SK-MEL-5 (cell line): ENCODE measurements at regions not wholly inside any gene's neighbourhood (a gene's known extent, or its start where the extent isn't known, plus 50 kb on each side); places are given as distances from the start of the nearest gene placed in this dataset.
A peak's percentile ranks its signal among the peaks of the same experiment; 100 is the strongest.

Experiments
- DNase-seq: peaks from one replicate; pipeline ENCODE4 v3.0.0-alpha.2; 2016; ENCODE audit warnings: low read depth, low spot score
- in situ Hi-C: cut with HindIII; loops from 2 replicates; pipeline ENCODE4 v1.10.0; 2016; ENCODE audit warnings: low sequenced_read_pairs, high pct_unique_total_duplicates, low pct_unique_long_range_greater_than_20kb

DNA sequence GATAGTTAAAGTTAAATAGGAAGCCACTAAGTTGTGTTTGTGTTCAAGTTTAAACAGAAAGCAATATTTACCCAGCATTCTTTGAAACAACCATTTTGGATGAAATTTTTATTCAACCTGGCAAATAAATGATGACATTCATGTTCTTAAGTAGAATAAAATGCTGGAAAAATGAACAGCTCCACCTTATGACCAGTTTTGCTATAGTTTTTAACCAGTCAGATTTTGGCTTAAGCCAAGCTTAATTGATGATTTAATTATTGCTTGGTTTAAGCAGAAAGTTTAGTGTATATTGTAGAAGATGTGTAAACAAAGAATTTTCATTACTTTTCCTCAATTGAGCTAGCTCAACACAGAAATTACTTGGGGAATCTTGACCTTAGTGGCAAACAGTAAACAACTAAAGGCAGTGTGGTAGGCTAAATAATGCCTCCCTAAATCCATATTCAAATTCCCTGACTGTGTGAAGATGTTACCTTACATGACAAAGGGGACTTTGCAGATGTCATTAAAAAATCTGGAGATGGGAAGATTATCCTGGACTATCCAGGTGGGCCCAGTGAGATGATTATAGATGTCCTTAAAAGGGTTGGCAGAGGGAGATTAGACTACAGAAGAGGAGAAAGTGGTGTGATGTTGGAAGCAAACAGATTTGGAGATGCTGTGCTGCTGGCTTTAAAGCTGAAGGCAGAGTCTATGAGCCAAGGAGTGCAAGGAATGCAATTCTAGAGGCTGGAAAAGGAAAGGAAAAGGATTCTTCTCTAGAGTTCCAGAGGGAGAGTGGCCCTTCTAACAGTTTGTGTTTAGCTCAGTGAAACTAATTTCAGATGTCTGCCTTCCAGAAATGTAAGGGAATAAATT, 448.6 kb upstream of the GOLIM4 start:
- no peak for DNase-seq
- in situ Hi-C loops: no loop called here

DNA sequence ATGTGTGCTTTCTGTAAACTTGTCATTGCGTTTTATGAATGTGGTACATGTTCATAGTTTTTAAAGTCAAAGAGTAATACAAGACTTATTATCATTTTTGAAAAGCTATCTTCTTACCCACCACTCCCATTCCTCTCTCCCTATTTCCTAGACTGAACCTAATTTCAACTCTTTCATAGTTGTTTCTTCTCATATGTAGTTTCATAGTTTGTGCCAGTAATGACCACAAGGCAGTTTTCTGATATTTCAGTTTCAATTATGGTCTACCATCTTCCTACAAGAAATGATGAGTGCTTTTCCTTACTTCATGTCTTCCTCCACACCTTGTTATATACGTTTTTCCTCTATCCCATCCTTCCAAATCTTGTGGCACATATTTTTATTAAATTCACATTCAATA, 445.0 kb upstream of the GOLIM4 start:
- in situ Hi-C loops: no loop called here
- DNase-seq: no peak

DNA sequence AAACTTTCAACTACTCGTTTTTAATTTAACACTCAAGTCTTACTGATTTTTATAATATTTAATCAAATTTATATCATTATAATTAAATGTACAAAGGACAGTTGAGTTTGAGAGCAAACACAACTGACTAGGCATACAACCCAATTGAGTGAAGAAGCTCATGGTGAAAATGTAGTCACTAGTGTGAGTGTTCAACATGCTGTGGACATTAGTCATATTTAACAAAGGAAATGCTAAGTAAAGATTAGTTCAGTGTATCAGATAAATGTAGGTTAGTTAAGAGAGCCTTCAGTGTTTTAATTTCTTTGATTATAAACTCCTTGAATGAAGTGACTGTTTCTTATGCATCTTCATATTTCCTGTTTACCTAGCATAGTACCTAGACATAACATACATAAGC, 444.2 kb upstream of the GOLIM4 start:
- in situ Hi-C loops: no loop called here
- no peak for DNase-seq

DNA sequence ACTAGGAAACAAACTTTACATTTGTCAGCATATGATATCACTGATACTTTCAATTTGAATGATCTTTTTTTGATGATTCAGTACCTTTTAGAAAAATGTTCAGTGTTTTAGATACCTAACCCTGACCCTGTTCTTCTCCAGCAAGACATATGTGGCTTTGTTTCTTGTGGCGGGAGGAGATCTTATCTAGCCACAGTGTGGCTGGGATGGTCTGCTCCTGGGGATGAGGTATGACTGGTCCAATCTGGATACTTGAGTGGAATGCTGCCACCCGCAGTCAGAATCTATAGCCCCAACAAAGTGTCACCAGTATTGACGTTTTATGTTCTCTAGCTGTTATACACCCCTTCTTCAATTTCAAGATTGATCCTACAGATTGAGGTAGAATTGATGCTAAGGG, 439.0 kb upstream of the GOLIM4 start:
- DNase-seq: no peak

DNA sequence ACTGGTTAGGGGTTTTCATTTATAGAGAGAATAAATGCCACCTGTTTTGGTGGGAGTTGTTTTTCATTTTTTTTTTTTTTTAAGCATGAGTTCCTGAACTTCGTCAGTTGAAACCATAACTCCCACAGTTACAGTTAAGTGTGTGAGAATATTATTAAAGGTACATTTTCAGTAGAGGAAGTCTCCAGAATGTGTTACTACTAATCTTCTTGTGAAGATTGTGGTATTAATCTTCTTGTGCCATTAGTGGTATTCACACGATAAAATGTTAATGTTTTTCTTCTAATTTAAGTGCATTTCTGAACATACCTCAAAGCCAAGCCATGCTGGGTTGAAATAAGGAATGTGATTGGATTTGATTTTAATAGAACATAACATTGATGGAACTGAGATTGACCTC, 437.9 kb upstream of the GOLIM4 start:
- no peak for DNase-seq
- in situ Hi-C loops: no loop called here

More for the DNA sequence above, 439.0 kb upstream of the GOLIM4 start:
- in situ Hi-C loops: no loop called here

DNA sequence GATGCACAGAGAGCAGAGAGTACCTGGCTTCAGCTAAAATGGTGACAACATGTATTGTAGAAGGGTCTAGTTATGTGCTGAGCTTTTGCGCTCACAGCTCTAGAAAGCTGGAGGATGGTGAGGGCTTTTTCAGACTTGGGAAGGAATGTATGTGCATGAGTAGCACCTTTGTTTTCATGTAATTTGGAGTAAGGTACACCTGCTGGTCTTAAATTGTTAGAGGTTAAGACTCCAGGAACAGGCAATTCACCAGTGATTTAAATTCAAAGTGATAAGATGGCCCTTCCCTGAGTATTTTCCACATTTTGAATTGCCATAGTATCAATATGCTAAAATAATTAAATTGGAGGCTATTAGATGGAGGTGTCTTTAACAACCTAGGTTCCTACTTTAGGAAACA, 436.4 kb upstream of the GOLIM4 start:
- no peak for DNase-seq
- in situ Hi-C loops: no loop called here

DNA sequence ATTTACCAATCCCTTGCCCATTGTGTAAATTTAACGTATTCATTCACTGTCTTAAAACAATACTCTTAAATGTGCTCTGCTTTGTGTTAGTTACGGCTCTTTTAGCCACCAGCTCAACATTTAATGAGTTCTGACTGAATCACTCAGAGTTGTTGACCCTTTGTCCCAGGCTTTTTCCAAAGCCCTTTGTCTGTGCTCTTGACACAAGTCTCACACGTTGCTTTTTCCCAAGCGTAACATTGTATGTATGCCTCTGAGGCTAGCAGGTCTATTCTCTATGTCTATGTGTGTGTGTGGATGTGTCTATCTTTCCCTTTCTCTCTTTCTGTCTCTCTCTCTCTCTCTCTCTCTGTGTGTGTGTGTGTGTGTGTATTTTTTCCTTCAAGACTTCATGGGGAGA, 435.4 kb upstream of the GOLIM4 start:
- in situ Hi-C loops: no loop called here
- DNase-seq: no peak

DNA sequence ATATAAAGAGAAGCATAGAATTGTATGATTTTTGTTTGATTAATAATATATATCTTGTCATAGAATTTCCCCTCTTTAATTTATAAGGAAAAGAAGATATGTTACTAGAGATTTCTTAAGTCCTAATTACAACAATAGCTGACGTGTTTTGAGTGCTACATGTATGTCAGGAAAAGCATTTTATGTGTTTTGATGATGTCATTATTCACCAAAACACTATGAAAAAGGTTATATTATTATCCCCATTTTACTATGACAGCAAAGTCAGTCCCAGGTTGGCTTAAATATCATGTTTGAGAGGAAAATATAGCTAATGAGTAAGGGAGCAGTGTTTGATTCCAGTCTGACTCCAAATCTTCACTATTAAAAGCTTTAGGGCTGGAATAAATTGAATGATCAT, 428.4 kb upstream of the GOLIM4 start:
- in situ Hi-C loops: no loop called here
- no peak for DNase-seq

DNA sequence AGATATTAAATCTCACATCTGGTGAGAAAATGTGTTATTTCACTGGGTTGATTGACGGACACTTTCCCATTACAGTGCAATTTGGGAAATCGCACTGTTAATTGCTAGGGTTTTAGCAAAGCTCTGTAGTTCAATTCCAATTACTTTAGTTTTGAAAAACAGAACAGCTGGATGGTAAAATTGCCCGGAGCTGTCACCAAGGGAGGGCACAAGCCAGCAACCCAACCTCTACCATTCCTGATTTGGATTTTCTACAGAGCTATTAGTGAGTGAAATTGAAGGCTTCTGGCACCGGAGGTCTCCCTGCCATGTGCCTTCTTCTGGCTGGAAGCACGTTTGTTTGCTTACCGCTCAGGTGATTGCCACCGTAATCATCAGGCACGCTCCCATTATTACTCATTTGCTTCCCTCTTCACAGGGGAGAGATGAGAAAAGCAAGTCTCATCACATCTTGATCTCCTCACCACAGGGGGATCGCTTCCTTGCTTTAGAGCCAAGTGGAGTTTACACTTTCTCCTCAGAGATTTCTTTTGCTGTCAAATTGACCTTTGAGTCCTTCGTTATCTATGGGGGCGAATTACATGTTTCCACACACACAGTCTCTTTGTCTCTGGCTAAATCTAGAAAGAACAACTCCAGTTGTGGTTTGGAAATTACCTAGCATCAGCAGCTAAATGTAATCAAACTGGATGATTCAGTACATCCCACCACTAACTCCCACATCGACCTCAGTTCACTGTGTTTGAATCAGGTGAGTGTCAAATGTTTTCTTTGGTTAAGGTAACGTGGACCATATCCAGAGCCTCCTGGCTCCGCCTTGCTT, 421.7 kb upstream of the GOLIM4 start:
- DNase-seq: no peak
- in situ Hi-C loops: no loop called here

DNA sequence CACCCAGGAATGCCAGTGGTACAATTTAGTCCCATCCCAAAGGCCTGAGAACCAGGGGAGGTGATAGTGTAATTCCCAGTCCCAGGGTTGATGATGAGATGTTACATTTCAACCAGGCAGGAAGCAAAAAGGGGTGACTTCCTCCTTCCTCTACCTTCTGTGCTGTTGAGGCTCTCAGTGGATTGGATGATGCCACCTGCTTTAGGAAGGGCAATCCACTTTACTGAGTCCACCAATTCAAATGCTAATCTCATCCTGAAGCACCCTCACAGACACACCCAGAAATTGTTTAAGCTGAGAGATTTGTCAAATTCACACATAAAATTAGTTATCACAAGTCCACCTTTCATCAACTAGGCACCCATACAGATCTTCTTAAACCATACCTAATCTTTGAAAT, 418.5 kb upstream of the GOLIM4 start:
- in situ Hi-C loops: no loop called here
- DNase-seq: no peak

DNA sequence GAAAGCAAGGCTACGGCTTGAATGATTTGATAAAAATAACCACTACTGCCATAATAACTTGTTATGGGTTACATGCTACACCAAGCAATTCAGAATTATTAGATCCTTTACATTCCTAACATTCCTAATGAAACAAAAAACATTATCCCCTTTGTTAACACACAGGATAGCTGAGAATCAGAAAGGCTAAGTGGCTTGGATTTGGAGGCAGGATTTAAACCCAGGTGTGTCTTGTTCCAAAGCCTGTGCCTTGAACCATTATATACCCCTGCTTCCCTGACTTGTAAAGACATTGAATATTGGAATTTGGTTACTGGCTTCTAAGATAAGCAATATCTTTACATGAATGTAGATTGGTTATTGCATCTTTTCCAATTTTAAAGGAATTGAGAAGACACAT, 417.1 kb upstream of the GOLIM4 start:
- in situ Hi-C loops: no loop called here
- no peak for DNase-seq

DNA sequence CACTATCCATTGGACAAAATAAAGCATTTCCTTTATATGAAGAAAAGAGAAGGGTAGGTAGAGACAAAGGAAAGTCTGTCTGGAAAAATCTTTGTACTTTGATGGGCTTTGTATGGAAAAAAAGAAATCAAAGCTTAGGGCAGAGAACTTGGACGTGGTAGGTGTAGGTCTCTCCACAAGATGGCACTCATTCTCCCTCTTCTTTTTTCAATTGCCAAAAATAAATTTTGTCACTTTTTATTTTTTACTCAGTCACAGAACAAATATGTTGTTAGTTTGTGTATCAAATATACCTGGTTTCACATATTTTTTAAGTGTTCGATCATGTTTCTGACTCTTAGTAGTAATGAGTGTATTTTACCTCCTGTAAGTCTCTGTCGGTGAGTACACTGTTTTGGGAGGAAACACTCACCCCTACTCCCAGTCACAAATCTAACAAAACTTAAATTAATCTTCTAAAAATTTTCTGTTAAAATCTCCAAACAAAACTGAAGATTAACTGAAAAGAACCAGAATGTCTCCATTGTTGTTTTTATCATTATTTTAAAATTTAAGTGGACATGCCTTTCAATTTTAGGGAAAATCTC, 415.8 kb upstream of the GOLIM4 start:
- in situ Hi-C loops: no loop called here
- DNase-seq: peak; percentile 45

DNA sequence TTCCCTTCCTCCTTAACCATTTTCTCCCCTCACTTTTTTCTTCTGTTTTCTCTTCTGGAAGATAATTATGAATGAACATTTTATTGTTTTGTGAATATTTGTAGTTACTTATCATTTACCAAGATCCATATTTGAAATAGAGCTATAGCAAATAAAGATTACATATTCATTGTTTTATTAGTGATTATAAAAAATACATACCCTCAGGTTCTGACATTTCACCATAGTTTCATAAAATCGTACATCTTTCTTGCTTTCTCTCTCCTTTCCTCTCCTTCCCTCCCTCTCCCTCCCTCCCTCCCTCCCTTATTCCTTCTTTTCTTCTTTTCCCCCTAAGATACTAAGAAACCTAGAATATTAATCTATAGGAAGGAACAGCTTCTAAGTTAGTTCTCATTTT, 410.9 kb upstream of the GOLIM4 start:
- DNase-seq: no peak
- in situ Hi-C loops: no loop called here

DNA sequence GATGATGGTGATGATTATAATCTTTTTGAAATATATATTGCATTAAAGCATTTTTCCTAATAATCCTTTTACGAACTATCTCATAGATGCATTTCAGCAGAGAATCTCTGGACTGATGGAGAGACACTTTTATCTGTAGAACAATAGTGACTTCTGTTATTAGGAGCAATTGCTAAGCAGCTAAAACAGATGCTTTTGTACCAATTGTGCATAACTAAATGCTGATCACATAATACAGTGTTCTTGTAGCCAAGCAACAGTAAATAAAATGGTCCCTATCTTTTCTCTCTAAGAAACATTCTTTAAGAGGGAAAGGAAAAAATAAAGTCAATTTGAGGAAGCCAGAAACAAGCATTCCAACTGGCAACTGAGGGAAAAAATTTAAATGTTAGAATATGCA, 405.8 kb upstream of the GOLIM4 start:
- DNase-seq: no peak

DNA sequence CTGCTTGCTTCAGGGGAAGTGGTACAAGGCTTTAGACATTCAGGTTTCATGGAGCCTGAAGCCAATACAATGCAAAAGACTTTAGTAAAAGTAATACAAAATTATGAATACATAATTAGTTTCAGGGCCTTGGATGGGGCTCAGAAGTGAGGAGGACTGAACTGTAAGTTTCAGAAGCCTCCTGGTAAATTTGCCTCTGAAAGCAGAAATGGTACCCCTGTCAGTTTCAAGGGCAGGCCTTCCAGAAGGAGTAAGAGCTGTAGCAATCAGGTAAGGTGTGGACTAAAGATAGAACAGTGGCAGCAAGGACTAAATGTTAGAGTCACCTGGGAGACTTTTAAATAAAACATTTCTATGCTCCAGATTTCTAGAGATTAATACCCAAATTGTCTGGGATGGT, 402.5 kb upstream of the GOLIM4 start:
- no peak for DNase-seq
- in situ Hi-C loops: no loop called here

More for the DNA sequence above, 405.8 kb upstream of the GOLIM4 start:
- in situ Hi-C loops: no loop called here

DNA sequence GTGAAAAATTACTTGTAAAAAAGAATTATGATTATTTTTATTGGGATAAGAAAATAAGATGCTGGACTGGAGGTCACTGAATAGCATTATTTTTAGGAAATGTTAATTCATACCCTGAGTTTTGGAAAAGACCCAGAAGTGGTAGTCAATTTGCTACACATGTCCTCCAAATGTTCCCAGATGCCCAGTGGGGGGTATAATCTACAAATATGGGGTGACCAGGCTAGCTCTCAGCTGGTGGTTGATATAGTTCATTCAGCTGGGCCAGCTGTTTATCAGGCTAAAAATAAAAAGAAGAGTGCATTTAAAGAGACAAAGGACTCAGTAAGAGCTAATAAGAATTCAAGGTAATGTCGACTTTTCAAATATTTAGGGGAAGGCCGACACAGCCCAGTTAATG, 402.0 kb upstream of the GOLIM4 start:
- DNase-seq: no peak
- in situ Hi-C loops: no loop called here

DNA sequence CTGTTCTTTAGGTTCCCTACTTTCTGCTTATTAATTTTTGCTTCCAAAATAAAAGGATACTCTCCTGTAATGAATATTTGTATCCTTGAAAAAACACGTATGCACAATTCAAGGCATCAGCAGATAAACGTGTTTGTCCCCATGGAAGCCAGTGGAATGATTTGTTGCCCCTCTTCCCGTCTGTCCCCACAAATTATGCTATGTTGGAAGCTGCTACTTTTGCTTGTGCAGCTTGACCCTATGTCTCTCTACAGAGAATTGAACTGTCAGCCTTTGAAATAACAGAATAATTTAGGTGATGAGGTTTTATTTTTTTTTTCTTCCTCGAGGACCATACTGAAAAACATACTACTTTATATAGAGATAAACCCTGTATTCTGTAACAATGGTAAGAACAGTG, 401.5 kb upstream of the GOLIM4 start:
- DNase-seq: no peak
- in situ Hi-C loops: no loop called here

DNA sequence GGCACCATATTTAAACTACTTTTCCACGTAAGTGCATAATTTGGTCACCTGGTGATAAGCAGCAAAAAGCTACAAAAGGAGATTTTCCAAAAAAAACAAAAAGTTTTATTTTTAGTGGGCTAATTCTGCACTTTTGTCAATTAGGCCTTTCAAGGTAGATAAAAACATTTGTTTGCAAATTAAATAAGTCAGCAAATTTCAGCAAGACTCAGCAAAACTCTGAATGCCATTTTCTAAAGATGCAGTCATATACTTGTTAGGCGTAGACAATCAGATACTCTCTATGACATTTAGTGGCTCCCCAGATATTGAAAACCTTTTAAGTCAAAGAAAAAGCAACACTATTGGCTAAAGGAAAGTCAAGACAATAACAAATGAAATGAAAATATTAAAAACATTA, 400.2 kb upstream of the GOLIM4 start:
- no peak for DNase-seq
- in situ Hi-C loops: no loop called here

DNA sequence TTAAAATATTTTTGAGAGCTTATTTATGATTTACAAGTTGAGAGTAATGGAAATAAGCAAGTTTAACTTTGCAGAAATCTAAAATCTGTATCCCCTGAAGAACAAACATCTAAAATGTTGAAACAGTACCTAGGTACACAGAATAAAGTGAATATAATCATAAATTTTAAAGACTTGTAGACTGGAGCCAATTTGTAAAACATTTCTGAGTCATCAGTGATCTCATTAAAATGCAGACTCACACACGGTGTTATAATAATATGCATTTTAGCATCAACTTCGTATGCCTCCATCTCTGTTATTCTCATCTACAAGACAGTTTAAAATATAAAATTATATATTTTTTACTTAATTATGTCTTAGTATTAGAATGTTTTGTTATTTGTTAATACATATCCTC, 399.5 kb upstream of the GOLIM4 start:
- in situ Hi-C loops: no loop called here
- DNase-seq: no peak
